Amniotic epithelial cell (primary cell): ENCODE measurements at regions not wholly inside any gene's neighbourhood (a gene's known extent, or its start where the extent isn't known, plus 50 kb on each side); places are given as distances from the start of the nearest gene placed in this dataset.

Experiments used
- DNase-seq: peaks from one replicate; pipeline ENCODE4 v3.0.0-alpha.2; 2010; ENCODE audit warnings: low read depth

DNA sequence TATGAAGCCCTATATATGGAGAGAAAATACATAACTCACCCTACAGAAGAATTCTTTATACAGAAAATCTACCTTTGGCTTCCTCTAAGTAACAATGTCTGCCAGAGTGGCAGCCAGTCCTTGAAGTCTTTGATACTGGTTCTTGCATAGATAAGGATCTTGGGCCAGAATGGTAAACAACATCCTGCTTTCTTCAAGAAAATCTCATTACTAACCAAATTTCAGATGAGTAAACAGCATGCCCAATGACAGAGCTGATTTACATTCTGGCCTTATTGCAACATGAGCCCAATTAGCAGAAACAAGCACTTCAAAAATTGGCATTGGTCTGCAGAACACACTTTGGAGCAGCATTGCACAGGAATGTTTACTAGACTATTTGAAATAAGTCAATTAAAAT is 336.5 kb upstream of the ST6GAL2 start:
- no peak for DNase-seq

DNA sequence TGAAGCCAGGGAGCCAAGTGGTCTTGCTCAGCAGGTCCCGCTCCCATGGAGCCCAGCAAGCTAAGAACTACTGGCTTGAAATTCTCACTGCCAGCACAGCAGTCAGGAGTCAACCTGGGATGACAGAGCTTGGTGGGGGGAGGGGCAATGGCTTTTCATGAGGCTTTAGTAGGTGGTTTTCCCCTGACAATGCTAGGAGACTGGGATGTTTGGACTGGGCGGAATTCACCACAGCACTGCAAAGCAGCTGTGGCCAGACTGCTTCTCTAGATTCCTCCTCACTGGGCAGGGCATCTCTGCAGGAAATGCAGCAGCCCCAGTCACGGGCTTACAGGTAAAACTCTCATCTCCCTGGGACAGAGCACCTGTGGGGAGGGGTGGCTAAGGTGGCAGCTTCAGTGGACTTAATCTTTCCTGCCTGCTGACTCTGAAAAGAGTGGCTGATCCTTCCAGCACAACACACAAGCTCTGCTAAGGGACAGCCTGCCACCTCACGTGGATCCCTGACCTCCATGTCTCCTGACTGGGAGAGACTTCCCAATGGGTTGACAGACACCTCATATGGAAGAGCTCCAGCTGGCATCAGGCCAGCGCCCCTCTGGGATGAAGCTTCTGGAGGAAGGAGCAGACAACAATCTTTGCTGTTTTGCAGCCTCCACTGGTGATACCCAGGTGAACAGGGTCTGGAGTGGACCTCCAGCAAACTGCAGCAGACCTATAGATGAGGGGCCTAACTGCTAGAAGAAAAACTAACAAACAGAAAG is 349.7 kb upstream of the ST6GAL2 start:
- no peak for DNase-seq

DNA sequence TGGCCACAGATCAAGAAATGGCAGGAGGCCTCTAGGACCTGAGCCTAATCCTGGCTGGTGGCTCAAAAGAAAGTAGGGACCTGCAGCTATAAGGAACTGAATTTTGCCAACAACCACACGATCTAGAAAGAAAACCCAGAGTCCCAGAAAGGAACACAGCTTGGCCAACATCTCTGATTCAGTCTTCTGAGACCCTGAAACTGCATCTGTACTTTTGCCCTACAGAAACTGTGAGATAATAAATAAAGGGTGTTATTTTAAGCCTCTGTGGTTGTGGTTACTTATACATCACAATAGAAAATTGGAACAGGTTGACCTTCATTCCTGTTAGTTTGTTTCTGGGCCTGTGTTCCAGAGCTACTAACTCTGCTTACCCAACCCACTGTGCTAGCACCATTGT is 356.8 kb upstream of the ST6GAL2 start:
- DNase-seq = no peak

DNA sequence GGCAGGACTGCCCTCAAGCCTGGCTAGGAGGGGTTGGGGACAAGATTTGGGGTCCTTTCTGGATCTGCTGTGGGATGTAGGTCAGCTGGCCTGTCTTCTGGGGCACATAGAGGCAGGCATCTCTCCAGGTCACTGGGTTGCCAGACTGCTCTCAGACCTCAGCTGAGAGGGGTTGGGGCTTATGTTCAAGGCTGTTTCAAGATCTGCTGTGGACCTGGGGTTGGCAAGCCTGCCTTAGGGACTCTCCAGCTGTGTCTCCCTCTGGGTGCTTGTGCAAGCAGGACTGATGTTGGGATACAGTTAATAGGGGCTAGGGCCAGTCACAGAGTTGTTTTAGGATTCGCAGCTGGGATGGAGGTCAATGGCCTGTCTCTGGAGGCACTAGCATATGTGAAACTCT is 363.0 kb upstream of the ST6GAL2 start:
- DNase-seq = no peak

DNA sequence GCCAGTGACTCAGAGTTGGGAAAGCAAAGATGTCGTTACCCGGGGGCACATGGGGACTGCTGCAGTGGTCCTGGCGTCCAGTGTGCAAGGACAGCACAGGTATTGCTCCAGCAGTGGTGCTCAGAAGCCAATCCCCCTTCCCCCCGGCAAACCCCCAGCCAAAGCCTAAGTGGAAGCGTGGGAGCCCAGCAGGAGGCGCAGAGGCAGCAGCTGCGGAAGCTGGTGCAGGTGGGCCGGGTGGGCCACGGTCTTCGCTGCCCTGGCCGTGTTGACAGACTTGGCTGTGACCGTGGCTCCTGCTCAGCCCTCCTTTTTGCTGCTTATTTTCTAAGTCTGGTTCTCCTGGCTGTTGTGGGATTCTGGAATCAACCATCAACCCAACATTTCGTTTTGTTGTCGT is 369.8 kb upstream of the ST6GAL2 start:
- DNase-seq = no peak

DNA sequence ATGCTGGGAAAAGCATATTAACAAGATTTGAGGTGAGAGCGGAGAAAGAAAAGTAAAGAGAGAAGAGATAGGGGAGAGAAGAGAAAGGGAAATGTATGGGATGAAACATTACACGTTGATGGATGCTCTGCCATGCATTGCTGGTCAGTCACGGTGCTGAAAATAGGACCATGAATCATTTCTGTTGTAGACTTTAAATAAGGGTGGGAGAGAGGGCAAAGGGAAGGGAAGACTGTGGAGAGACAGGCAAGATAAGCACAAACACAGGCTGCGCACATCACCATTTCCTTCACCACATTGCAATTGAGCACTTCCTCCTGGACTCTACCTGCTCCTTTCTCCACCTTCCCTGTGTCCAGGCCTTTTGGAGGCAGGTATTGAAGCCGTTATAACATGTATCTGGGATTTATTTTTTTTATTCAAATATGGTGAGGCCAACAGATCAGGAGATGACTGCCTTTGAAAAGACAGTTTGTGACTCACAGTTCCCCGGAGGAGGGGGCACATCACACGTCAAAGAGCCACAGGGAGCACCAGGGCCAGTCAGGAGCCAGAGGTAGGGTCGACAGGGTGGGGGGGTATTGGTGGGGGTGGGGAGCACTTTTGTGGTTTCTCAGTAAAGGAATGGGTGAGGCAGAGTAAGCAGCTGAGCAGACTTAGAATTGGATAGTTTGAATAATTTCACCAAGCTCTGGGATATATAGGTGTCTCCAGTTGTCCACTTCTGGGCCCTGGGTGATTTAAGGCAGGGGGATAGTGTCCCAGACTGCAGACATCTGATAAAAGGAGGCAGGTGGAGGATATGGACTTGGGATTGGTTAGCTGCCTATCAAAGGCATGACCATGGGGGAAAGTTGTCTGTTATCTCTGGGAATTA is 372.8 kb upstream of the ST6GAL2 start:
- no peak for DNase-seq

DNA sequence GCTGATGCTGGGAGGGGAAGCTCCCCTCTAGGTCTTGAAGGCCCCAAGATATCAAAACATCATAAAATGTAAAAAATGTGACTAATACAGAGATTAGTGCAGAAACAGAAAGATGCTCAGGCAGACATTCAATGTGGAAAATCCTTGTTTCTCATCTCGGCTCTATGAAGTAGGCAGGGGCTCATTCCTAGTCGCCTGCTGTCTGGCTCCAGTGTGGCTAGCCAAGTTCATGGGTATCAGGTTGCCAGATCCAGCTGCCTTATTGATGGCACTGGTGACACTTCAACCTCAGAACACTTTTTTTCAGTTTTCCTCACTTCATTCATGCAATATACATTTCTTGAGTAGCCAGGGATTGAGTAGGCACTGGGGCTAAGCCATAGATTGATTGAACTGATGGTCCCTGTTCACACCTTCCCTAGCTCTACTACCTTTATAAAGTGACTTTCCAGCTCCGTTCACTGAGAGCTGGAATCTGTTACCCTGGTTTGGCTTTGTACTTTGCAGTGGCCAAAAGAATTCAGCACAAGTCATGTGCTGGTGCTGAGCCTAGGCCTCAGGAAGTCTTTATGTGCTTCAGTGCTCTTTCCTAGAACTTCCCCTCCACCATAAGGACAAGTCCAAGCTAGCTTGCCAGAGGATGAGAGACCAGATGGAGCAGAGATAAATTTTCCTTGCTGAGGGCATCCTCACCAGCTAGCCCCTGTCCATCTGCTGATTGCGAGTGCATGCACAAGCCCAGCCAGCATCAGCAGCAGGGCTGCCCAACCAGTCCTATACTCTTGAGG is 373.6 kb upstream of the ST6GAL2 start:
- DNase-seq = no peak

DNA sequence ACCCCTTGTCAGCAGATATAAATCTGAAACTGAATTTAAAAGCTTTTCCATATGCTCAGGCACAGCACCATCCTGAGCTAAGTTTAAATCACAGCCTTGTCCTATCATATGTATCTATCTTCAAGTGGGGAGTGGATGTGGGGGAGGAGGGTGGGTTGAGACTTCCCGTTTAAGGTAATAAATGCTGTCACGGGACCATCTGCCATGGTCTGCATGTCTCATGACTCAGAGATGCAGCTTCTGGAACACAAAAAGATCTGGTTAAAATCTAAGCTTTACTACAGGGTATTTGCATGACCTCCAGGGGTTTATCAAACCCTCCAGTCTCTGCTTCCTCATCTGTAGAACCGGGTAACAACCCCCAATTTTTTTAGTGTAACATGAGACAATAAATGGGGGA is 377.7 kb upstream of the ST6GAL2 start:
- DNase-seq = no peak

DNA sequence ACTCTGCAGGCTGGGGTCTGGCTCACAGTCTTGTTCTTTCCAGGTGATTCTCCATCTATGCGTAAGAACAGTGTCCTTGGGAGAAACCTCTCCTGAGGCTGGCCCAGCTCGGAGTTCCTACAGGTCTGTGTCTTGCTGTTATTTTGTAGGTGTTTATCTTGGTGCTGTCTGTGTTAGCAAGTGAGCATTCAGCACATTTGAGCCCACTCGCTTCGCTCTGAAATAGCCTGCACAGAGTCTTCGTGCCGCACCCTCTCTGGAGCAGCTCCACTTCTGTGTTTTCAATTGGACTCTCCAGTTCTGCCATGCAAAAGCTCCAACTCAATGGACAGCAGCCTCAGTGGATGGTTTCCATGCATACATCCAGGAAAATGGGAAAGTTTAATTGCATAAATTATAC is 378.2 kb upstream of the ST6GAL2 start:
- no peak for DNase-seq

DNA sequence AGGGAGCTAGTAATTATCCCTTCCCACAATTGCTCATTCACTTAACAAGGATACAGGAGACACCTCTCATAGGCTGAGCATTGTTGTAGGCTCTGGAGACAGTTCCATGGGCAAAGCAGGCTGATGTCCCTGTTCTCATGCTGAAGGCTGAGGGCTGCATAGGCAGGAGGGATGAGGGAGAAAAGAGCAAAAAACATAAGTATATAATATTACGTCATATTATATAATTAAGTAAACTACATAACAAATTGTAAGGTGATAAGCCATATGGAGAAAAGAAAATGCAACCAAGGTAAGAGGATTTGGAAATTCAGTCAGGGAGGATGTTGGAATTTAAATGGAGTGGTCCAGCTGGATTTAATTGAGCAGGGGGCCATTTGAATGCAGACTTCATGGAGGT is 380.6 kb upstream of the ST6GAL2 start:
- DNase-seq = no peak

DNA sequence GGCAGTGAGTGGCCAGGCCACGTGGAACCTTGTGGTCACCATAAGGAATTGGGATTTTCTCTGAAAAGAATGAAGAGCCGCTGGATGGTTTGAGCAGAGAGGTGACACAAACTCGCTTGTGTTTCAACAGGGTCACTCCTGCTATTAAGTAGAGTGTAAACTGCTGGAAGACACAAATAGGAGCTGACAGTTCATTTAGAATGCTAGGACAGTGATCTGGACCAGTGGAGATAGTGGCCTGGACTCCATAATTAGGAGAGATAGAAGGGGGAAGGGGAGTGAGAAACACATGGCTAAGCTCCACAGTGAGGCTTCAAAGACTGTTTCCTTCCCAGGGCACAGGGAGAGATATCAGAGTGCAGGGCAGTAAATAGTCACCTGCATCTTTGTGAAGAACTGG is 381.1 kb upstream of the ST6GAL2 start:
- no peak for DNase-seq

DNA sequence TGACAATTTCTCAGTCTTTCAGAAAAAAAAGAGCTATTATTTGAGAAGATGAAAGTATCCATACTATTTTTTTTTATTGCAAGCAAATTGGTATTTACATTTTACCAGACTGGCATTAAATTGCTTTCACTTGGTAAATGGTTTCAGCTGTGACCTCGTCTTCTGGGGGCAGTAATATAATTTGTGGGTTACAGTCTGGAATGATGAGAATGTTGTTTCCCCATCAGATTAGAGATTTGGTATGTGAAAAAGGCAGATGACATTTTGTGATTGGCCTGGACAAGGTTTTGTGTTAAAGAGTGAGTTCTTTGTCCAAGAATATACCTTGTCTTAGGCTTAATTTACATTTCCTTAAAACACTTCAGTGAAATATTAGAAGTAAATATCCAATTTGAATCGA is 390.1 kb upstream of the ST6GAL2 start:
- no peak for DNase-seq

DNA sequence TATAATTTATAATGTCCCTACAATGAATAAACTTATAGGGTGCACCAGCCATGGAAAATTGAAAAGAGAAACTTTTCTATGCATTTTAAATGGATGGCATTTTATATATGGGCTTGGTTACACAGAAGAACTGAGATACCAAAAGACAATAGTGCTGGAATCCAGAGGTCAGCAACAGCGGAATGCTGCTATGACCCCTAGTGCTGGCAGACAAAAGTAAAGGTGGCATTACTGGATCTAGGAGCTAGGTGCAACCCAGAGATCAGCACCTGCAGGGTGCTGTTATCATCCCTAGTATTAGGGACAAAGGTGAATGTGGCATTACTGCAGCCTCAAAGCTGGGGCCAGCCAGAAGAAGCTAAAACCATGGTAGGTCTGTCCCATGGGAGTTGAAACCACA is 392.7 kb upstream of the ST6GAL2 start:
- DNase-seq = no peak

DNA sequence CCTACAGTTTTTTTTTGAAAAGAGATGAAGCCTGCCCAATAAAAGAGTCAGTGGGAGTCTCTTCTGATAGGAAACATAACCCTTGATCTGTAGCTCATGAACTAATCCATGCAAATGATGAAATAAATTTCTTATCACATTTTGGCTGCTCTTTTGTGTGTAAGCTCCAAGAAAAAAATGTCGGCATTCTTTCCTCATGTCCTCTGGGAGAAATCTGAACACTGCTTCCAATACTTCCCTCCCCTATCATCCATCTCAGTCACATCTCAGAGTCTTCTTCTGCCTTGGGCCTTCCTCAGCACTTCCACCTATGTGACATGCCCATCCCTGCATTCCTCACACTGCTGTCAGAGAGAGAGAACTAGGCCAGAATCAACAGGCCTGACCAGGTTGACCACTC is 395.7 kb upstream of the ST6GAL2 start:
- DNase-seq = no peak

DNA sequence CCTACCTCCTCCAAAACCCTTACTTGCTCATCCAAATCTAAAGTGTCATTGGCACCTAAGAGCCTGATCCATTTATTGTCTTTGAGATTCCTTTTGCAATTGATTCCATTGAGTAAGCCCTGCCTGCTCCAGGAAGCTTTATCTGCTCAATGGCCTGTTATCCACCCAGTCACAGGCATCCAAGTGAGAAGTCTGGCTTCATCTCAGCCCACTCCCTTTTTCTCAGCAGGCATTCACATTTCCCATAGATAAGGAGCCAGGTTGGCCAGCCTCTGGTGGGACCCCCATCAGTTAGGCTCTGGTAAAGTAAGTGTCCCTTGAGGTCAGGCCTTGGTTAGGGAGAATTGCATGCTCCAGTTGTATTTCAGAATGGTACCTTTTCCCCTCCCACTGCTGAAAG is 396.2 kb upstream of the ST6GAL2 start:
- no peak for DNase-seq

DNA sequence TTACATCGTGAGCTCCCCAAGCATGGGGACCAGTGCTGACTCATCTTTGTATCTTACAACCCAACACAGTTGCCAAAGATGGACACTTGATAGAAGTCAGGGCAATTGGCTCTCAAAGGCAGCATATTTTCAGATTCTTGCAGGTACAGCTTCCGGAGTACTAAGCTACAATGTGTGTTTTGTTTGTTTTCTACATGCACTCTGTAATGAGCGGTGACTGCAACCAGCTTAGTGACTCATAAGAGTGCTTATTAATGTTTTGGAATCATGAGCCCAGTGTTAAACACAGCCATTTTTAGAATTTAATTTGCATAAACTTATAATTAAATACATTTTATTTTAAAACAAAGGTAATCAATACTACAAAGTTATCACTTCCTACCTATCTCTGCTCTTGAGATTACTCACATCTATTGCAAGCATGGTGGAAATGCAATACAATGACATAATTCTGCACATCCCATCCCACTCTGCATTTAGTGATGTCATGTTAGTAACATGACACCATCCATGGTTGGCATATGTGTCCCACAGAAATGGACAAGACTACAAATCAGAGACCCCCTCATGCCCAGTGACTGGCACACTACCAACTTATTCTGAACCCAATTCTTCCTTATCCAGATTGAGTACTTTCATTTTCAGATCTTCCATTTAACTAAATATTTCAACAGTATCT is 399.8 kb upstream of the ST6GAL2 start:
- no peak for DNase-seq

DNA sequence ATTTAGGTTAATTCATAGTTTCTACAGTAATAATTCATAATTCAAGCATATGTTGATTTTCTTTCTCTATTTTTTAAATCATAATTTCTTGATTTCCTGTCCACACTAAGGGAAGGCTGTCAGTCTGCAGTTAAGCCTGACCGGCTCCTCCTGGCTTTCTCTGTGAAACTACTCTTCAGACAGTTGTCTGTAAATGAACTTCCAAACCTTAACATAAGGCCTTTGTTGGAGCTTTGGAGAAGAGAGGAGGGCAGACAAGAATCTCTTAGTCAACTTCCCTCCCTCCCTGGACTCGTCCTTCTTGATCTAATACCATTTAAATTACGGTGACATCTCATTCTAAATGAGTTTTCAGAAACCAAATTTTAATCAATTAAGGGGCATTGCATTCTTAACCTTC is 404.1 kb upstream of the ST6GAL2 start:
- no peak for DNase-seq

DNA sequence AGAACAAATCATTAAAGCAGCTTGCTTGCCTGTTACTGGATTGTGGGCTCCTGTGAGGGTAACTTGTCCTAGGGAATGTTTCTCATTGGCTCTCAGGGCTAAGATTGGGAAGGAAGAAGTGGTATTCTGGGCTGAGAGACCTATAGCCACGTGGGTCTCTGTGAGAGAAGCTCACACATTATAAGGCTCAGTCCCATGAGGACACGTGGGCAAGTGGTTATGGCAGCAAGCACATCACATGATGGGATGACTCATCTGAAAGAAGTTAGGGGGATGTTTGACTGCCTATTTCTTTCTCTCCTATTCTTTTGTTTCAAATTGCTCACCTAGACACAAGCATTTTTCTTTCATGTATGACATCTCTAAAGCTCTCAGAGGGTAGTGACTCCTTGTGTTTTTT is 418.0 kb upstream of the ST6GAL2 start:
- DNase-seq = no peak

DNA sequence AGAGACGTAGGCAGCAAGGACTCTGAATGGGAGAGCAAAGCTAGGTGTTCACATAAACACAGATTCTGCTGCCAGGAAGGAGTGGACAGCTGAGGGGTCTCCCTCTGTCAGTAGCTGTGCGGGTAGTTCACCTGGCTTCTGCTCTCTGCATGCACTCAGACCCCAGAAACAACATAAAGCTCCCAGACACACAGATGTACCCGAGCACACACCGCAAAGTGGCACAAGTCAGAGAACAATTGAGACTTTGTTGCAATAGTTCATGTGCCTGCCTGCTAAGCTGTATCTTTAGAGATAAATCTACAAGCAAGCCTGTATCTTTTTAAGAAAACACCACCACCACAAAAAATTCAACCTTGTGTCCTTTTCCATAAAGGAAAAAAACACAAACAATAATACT is 420.0 kb upstream of the ST6GAL2 start:
- no peak for DNase-seq

DNA sequence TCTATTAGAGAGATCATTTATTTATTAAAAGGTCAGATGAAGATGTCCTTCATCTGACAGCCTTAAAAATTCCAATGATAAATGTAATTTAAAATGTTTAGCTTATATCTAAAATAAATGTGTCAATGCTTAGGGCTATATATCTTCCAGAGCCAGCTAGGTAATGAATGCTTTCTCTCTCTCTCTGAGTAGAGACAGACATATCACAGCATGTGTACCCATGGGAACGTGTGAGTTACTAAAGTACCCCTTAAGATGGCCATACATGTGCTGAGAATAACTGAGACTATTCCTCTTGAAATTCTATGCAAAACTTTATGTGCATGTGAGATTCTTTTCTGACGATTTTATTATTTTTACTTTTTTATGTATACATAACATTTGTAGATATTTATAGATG is 420.9 kb upstream of the ST6GAL2 start:
- no peak for DNase-seq

DNA sequence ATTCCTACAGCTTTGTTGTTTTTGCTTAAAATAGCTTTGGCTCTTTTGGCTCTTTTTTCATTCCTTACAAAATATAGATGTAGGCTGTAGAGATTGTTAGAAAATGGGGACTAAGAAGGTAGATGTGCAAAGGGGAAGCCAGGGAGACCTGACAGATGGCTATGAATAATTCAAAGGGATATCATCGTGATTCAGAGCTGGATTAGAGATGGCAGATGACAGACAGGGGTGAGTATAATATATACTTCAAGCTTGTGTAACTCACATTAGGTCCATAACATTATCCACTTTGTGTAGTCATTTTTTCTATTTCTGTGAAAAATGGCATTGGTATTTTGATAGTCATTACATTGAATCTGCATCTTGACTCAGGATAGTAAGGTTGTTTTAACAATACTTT is 422.9 kb upstream of the ST6GAL2 start:
- DNase-seq = no peak

DNA sequence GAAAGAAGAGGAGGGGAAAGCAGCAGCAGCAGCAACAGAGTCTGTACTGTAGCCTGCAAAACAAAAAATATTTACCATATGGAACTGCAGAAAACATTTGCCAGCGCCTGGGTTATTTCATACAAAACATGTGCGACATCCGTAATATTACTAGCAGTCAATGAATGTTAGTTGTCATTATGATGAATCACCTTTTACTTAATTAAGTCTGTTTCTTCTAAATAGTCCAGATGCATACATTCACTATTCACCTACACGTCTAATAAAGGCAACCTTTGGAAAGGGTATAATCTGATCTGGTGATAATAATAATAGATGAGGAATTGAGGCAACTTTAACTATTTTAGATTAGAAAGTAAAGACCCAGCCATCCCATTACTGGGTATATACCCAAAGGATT is 426.3 kb upstream of the ST6GAL2 start:
- DNase-seq = no peak
